Tibial nerve (tissue), 3 donors: ENCODE measurements at regions not wholly inside any gene's neighbourhood (a gene's known extent, or its start where the extent isn't known, plus 50 kb on each side); places are given as distances from the start of the nearest gene placed in this dataset.

Experiments
- POLR2A ChIP-seq, 2 donors: fragments of 450-650 bp; IDR thresholded peaks; one replicate each; pipeline ENCODE4 v1.6.1; 2017; ENCODE audit warnings: antibody characterized with exemption in 2 of 2, mild to moderate bottlenecking in 2 of 2, moderate library complexity in 2 of 2
- TF ChIP-seq, protein P1 (sequence below), 5 experiments: fragments of 200-600 bp in 3 of 5; fragments of 450-650 bp in 2 of 5; sonication (generic) in 3 of 5; IDR thresholded peaks; one replicate each; pipeline ENCODE4 v1.5.1; 2016 to 2019; ENCODE audit warnings: antibody characterized with exemption in 5 of 5, mild to moderate bottlenecking in 3 of 5, moderate library complexity in 2 of 5

GRCh38 chr6:14910692-14911547, 334.9 kb upstream of the JARID2 start:
- TF ChIP-seq, protein P1, sequence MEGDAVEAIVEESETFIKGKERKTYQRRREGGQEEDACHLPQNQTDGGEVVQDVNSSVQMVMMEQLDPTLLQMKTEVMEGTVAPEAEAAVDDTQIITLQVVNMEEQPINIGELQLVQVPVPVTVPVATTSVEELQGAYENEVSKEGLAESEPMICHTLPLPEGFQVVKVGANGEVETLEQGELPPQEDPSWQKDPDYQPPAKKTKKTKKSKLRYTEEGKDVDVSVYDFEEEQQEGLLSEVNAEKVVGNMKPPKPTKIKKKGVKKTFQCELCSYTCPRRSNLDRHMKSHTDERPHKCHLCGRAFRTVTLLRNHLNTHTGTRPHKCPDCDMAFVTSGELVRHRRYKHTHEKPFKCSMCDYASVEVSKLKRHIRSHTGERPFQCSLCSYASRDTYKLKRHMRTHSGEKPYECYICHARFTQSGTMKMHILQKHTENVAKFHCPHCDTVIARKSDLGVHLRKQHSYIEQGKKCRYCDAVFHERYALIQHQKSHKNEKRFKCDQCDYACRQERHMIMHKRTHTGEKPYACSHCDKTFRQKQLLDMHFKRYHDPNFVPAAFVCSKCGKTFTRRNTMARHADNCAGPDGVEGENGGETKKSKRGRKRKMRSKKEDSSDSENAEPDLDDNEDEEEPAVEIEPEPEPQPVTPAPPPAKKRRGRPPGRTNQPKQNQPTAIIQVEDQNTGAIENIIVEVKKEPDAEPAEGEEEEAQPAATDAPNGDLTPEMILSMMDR (IDR thresholded peaks at IDR 0.05): no peak
- no peak for TF ChIP-seq POLR2A (IDR thresholded peaks at IDR 0.05)
